ENCODE measurements at regions not wholly inside any gene's neighbourhood (a gene's known extent, or its start where the extent isn't known, plus 50 kb on each side); places are given as distances from the start of the nearest gene placed in this dataset.

- no peak for TF ChIP-seq CTCF (IDR thresholded peaks at IDR 0.05)
- no peak for TF ChIP-seq EZH2 (IDR thresholded peaks at IDR 0.05)
Observed at GRCh38 chr13:85589021-85589420, 210.2 kb downstream of the SLITRK6 start.
